HCT116 (cell line): ENCODE measurements at regions not wholly inside any gene's neighbourhood (a gene's known extent, or its start where the extent isn't known, plus 50 kb on each side); places are given as distances from the start of the nearest gene placed in this dataset.

Experiments
- ATAC-seq: fragments of 200-7000 bp; cut with Tn5 transposase; 2 replicates; pipeline ENCODE4 v1.9.1; 2020; ENCODE audit warnings: mild to moderate bottlenecking, moderate library complexity
- BruUV-seq: library from RNA; stranded (reverse); fragments of 400-500 nt; replicated peaks from 2 replicates; lab custom pipeline; 2021; lab: Mats Ljungman, UMichigan
- CTCF ChIA-PET: fragments of 300-600 bp; sonication (Branson Sonifier 250); formaldehyde crosslinking; loops from one replicate; lab custom pipeline; 2021; ENCODE audit warnings: antibody characterized with exemption; lab: Charles Lee
- POLR2A ChIA-PET: fragments of 300-600, 350-600 bp; sonication (Branson Sonifier 250); formaldehyde crosslinking; loops from one replicate; lab custom pipeline; 2021; ENCODE audit warnings: antibody characterized with exemption; lab: Charles Lee
- RAD21 ChIA-PET, 2 experiments: fragments of 300-600 bp; sonication (Branson Sonifier 250); formaldehyde crosslinking; loops; one replicate each; lab custom pipeline; 2023; ENCODE audit warnings: low total read pairs in 2 of 2; ENCODE audit not compliant: uncharacterized antibody in 2 of 2, unreplicated experiment in 2 of 2, low non-redundant PET in 1 of 2; lab: Charles Lee
- DNase-seq: peaks from one replicate; pipeline ENCODE4 v3.0.0-alpha.2; 2010; ENCODE audit warnings: low read depth, low spot score
- H2AFZ ChIP-seq: fragments of 200-600 bp; shearing (Covaris generic), sonication (generic); 2 replicates; pipeline ENCODE4 v1.6.1; 2017; ENCODE audit warnings: low read depth, mixed run types, mixed read lengths, antibody characterized with exemption, low read length; ENCODE audit not compliant: poor library complexity, severe bottlenecking
- H3K27ac ChIP-seq: 2 replicates; pipeline ENCODE4 v1.5.1; 2012; ENCODE audit warnings: low read depth, low read length
- H3K27me3 ChIP-seq: fragments of 200-600 bp; sonication (generic); 2 replicates; pipeline ENCODE4 v1.6.1; 2016; ENCODE audit warnings: mixed run types, low read length, mixed read lengths; ENCODE audit not compliant: insufficient read depth
- H3K36me3 ChIP-seq, 2 experiments: fragments of 200-500 bp in 1 of 2; fragments of 200-600 bp in 1 of 2; sonication (Bioruptor generic) in 1 of 2; sonication (generic) in 1 of 2; 2 replicates each; pipeline versions ENCODE4 v1.5.1 to v1.6.1; 2014 to 2016; ENCODE audit warnings: low read length in 2 of 2, inconsistent platforms in 1 of 2, mixed read lengths in 1 of 2, mixed run types in 1 of 2; ENCODE audit not compliant: insufficient read depth in 2 of 2, control insufficient read depth in 1 of 2
- H3K4me1 ChIP-seq, 2 experiments: fragments of 200-600 bp in 1 of 2; sonication (generic) in 1 of 2; 2 replicates each; pipeline versions ENCODE4 v1.5.1 to v1.6.1; 2012 to 2017; ENCODE audit warnings: low read length in 2 of 2, inconsistent platforms in 1 of 2, mild to moderate bottlenecking in 1 of 2, mixed read lengths in 1 of 2, mixed run types in 1 of 2, moderate library complexity in 1 of 2; ENCODE audit not compliant: insufficient read depth in 2 of 2, control insufficient read depth in 1 of 2
- H3K4me2 ChIP-seq: fragments of 200-600 bp; sonication (generic); 2 replicates; pipeline ENCODE4 v1.6.1; 2017; ENCODE audit warnings: mixed run types, low read length, mixed read lengths
- H3K4me3 ChIP-seq, 2 experiments: fragments of 200-600 bp in 1 of 2; sonication (generic) in 1 of 2; replicated peaks in 1 of 2; 2 replicates each; pipeline ENCODE4 v1.5.1; 2011 to 2016; ENCODE audit warnings: low read length in 2 of 2, control low read depth in 1 of 2, low read depth in 1 of 2, mild to moderate bottlenecking in 1 of 2, mixed read lengths in 1 of 2, mixed run types in 1 of 2
- H3K79me2 ChIP-seq: fragments of 200-600 bp; sonication (generic); 2 replicates; pipeline ENCODE4 v1.6.1; 2017; ENCODE audit warnings: mild to moderate bottlenecking, mixed run types, low read length, moderate library complexity, mixed read lengths; ENCODE audit not compliant: insufficient read depth
- H3K9ac ChIP-seq: fragments of 200-600 bp; sonication (generic); 2 replicates; pipeline ENCODE4 v1.6.1; 2016; ENCODE audit warnings: low read length, mixed read lengths
- H3K9me2 ChIP-seq: fragments of 200-600 bp; sonication (generic), shearing (Covaris generic); 2 replicates; pipeline ENCODE4 v1.6.1; 2017; ENCODE audit warnings: mixed run types, mild to moderate bottlenecking, moderate library complexity; ENCODE audit not compliant: insufficient read depth
- H3K9me3 ChIP-seq, 2 experiments: fragments of 200-500 bp in 1 of 2; fragments of 200-600 bp in 1 of 2; sonication (Bioruptor generic) in 1 of 2; sonication (generic) in 1 of 2; 2 replicates each; pipeline ENCODE4 v1.6.1; 2014 to 2017; ENCODE audit warnings: low read length in 2 of 2, mixed read lengths in 2 of 2, inconsistent platforms in 1 of 2, low read depth in 1 of 2, mild to moderate bottlenecking in 1 of 2, mixed run types in 1 of 2, moderate library complexity in 1 of 2; ENCODE audit not compliant: control insufficient read depth in 1 of 2, insufficient read depth in 1 of 2
- H4K20me1 ChIP-seq: fragments of 200-600 bp; sonication (generic), shearing (Covaris generic); 2 replicates; pipeline ENCODE4 v1.6.1; 2017; ENCODE audit warnings: mixed run types, mild to moderate bottlenecking, moderate library complexity; ENCODE audit not compliant: insufficient read depth
- EGR1 ChIP-seq: IDR thresholded peaks from 2 replicates; pipeline ENCODE4 v1.6.1; 2012; ENCODE audit warnings: low read depth
- EZH2 ChIP-seq: fragments of 200-600 bp; sonication (generic); IDR thresholded peaks from 2 replicates; pipeline ENCODE4 v1.6.1; 2017; ENCODE audit warnings: antibody characterized with exemption, mixed run types
- JUND ChIP-seq: IDR thresholded peaks from 2 replicates; pipeline ENCODE4 v1.6.1; 2012
- POLR2AphosphoS5 ChIP-seq: IDR thresholded peaks from 2 replicates; pipeline ENCODE4 v1.6.1; 2011; ENCODE audit warnings: mild to moderate bottlenecking, low read depth, low read length, moderate library complexity
- SP1 ChIP-seq: IDR thresholded peaks from 2 replicates; pipeline ENCODE4 v1.6.1; 2012; ENCODE audit warnings: low read depth
- SRF ChIP-seq: IDR thresholded peaks from 2 replicates; pipeline ENCODE4 v1.6.1; 2012; ENCODE audit warnings: low read depth
- ZNF274 ChIP-seq: fragments of 200-500 bp; sonication (Bioruptor generic); IDR thresholded peaks from 2 replicates; pipeline ENCODE4 v1.6.1; 2014; ENCODE audit warnings: mild to moderate bottlenecking, low read depth, low read length, inconsistent platforms
- intact Hi-C: fragments of 100-400 bp; cut with micrococcal nuclease; formaldehyde crosslinking; loops from 2 replicates; pipeline ENCODE4 v1.10.0; 2022
- TF ChIP-seq, protein P1 (sequence below): IDR thresholded peaks from 2 replicates; pipeline ENCODE4 v1.6.1; 2012; ENCODE audit warnings: low read depth
- TF ChIP-seq, protein P2 (sequence below), 3 experiments: fragments of 200-600 bp in 1 of 3; sonication (generic) in 1 of 3; IDR thresholded peaks in 2 of 3; conservative IDR thresholded peaks in 1 of 3; 2 replicates each; pipeline ENCODE4 v1.5.1; 2012 to 2017; ENCODE audit warnings: low read depth in 2 of 3, low read length in 2 of 3, antibody characterized with exemption in 1 of 3, borderline replicate concordance in 1 of 3, control low read depth in 1 of 3, mild to moderate bottlenecking in 1 of 3, mixed read lengths in 1 of 3, mixed run types in 1 of 3, moderate library complexity in 1 of 3; ENCODE audit not compliant: insufficient read depth in 1 of 3
- TF ChIP-seq, protein P3 (sequence below): IDR thresholded peaks from 2 replicates; pipeline ENCODE4 v1.6.1; 2011; ENCODE audit warnings: mild to moderate bottlenecking, low read length, moderate library complexity; ENCODE audit not compliant: insufficient replicate concordance; ENCODE audit errors: extremely low read depth

DNA sequence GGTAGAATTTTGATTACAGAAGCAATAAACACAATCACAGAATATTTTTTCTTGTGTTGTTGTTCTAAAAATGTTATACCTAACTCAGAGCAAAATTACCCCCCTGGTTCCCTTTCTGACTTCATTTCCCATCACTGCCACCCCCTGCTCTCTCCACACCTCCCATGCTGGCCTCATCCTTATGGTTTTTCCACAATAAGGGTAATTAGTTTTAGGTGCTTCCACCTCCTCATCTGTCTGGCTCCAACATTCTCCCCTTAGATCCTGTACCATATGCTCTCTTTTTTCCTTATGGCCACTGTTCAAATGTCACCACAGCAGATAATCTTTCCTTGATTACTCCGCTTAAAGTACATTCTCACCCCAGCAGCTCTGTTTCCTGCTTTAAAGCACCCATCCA is 2208.6 kb downstream of the MRPL39 start (continued):
- TF ChIP-seq, protein P1, sequence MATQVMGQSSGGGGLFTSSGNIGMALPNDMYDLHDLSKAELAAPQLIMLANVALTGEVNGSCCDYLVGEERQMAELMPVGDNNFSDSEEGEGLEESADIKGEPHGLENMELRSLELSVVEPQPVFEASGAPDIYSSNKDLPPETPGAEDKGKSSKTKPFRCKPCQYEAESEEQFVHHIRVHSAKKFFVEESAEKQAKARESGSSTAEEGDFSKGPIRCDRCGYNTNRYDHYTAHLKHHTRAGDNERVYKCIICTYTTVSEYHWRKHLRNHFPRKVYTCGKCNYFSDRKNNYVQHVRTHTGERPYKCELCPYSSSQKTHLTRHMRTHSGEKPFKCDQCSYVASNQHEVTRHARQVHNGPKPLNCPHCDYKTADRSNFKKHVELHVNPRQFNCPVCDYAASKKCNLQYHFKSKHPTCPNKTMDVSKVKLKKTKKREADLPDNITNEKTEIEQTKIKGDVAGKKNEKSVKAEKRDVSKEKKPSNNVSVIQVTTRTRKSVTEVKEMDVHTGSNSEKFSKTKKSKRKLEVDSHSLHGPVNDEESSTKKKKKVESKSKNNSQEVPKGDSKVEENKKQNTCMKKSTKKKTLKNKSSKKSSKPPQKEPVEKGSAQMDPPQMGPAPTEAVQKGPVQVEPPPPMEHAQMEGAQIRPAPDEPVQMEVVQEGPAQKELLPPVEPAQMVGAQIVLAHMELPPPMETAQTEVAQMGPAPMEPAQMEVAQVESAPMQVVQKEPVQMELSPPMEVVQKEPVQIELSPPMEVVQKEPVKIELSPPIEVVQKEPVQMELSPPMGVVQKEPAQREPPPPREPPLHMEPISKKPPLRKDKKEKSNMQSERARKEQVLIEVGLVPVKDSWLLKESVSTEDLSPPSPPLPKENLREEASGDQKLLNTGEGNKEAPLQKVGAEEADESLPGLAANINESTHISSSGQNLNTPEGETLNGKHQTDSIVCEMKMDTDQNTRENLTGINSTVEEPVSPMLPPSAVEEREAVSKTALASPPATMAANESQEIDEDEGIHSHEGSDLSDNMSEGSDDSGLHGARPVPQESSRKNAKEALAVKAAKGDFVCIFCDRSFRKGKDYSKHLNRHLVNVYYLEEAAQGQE: no peak
- TF ChIP-seq JUND (no peak), EZH2 (no peak)

DNA sequence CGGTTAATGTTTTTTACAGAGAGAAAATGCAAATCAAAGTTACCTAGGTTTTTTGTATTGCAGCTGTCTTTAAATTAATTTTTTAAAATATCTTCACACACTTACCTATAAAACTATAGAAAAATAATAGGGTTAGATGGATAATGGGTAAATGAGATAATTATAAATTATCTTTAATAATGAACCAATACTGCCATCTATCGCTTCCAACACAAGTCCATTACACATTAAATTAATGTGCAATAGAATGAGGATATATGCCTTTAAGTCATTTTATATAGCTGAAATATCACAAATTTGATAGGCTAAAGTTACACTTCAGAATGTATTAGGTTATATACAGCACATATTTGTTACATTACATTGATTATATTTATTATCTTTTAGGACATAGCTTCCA is 2212.8 kb downstream of the MRPL39 start:
- H3K9me2 ChIP-seq: no peaks in the 10 kb centered on the region
- no peaks in the 10 kb centered on the region for H3K36me3 ChIP-seq
- no peak for ATAC-seq
- TF ChIP-seq, protein P2, sequence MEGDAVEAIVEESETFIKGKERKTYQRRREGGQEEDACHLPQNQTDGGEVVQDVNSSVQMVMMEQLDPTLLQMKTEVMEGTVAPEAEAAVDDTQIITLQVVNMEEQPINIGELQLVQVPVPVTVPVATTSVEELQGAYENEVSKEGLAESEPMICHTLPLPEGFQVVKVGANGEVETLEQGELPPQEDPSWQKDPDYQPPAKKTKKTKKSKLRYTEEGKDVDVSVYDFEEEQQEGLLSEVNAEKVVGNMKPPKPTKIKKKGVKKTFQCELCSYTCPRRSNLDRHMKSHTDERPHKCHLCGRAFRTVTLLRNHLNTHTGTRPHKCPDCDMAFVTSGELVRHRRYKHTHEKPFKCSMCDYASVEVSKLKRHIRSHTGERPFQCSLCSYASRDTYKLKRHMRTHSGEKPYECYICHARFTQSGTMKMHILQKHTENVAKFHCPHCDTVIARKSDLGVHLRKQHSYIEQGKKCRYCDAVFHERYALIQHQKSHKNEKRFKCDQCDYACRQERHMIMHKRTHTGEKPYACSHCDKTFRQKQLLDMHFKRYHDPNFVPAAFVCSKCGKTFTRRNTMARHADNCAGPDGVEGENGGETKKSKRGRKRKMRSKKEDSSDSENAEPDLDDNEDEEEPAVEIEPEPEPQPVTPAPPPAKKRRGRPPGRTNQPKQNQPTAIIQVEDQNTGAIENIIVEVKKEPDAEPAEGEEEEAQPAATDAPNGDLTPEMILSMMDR (IDR thresholded peaks at IDR 0.05 in 2 of 3, conservative IDR thresholded peaks at IDR 0.05 in 1 of 3; ENCODE audit: borderline replicate concordance in 1 of 3, insufficient read depth in 1 of 3, low read depth in 2 of 3, low read length in 2 of 3): no peak
- TF ChIP-seq SP1 (no peak), EGR1 (no peak), JUND (no peak), EZH2 (no peak), POLR2AphosphoS5 (no peak), SRF (no peak), ZNF274 (no peak)
- TF ChIP-seq, protein P1: no peak
- TF ChIP-seq, protein P3, sequence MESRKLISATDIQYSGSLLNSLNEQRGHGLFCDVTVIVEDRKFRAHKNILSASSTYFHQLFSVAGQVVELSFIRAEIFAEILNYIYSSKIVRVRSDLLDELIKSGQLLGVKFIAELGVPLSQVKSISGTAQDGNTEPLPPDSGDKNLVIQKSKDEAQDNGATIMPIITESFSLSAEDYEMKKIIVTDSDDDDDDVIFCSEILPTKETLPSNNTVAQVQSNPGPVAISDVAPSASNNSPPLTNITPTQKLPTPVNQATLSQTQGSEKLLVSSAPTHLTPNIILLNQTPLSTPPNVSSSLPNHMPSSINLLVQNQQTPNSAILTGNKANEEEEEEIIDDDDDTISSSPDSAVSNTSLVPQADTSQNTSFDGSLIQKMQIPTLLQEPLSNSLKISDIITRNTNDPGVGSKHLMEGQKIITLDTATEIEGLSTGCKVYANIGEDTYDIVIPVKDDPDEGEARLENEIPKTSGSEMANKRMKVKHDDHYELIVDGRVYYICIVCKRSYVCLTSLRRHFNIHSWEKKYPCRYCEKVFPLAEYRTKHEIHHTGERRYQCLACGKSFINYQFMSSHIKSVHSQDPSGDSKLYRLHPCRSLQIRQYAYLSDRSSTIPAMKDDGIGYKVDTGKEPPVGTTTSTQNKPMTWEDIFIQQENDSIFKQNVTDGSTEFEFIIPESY: no peak
- TF ChIP-seq, all 23 proteins: peak for 0
- Histone ChIP-seq H4K20me1 (no peaks in the 10 kb centered on the region; the same call in 1 of the 2 replicates), H3K4me2 (no peak overlapping the region), H3K27ac (no peak overlapping the region), H3K9me3 (peaks cover 18 to 20% of the 10 kb centered on the region in 2 experiments; a peak in 2 of 4 replicates), H3K79me2 (no peaks in the 10 kb centered on the region), H2AFZ (no peak overlapping the region), H3K4me3 (no peak overlapping the region), H3K27me3 (no peaks in the 10 kb centered on the region), H3K4me1 (no peaks in the 10 kb centered on the region), H3K9ac (no peak overlapping the region)
- ChIA-PET CTCF (no interaction called here), POLR2A (no interaction called here), RAD21 (no interaction called here)
- no TSS peak for BruUV-seq
- DNase-seq: no peak
- intact Hi-C loops: no loop called here
